ENCODE measurements at regions not wholly inside any gene's neighbourhood (a gene's known extent, or its start where the extent isn't known, plus 50 kb on each side); places are given as distances from the start of the nearest gene placed in this dataset.

- Histone ChIP-seq H3K9me3 (no peaks in the 10 kb centered on the region), H3K36me3 (no peaks in the 10 kb centered on the region), H3K27ac (no peak overlapping the region), H3K27me3 (no peaks in the 10 kb centered on the region), H3K4me3 (no peak overlapping the region), H3K4me1 (no peaks in the 10 kb centered on the region)
- ATAC-seq (ENCODE audit: low FRiP score in 2 of 2) (no peak), DNase-seq (no peak)
- TF ChIP-seq POLR2A (IDR thresholded peaks at IDR 0.05): no peak
- no peak for TF ChIP-seq EP300 (IDR thresholded peaks at IDR 0.05)
- TF ChIP-seq POLR2AphosphoS5 (IDR thresholded peaks at IDR 0.05): no peak
- 50 to 66% methylated on average over 10 of the region's 10 CpGs for WGBS, 2 donors
Observed at GRCh38 chr21:36571556-36571955, 91.6 kb upstream of the CLDN14 start.

GRCh38 chr21:36572039-36572438, 92.1 kb upstream of the CLDN14 start:
- no peak overlapping the region for H3K27ac ChIP-seq
- no peak for ATAC-seq (ENCODE audit: low FRiP score in 2 of 2)
- H3K4me1 ChIP-seq: no peaks in the 10 kb centered on the region
- no peak overlapping the region for H3K4me3 ChIP-seq
- TF ChIP-seq CTCF (IDR thresholded peaks at IDR 0.05): no peak
- TF ChIP-seq EP300 (IDR thresholded peaks at IDR 0.05): no peak
- no peak for TF ChIP-seq POLR2A (IDR thresholded peaks at IDR 0.05)
- no peak for TF ChIP-seq POLR2AphosphoS5 (IDR thresholded peaks at IDR 0.05)
- H3K27me3 ChIP-seq: no peaks in the 10 kb centered on the region
- 86 to 90% methylated on average over 7 of the region's 7 CpGs for WGBS, 2 donors
- DNase-seq: no peak
- H3K9me3 ChIP-seq: no peaks in the 10 kb centered on the region
- H3K36me3 ChIP-seq: no peaks in the 10 kb centered on the region

- no peak for TF ChIP-seq EP300 (IDR thresholded peaks at IDR 0.05)
- TF ChIP-seq POLR2AphosphoS5 (IDR thresholded peaks at IDR 0.05): no peak
- Histone ChIP-seq H3K4me1 (no peaks in the 10 kb centered on the region), H3K27ac (no peak overlapping the region), H3K36me3 (no peaks in the 10 kb centered on the region), H3K4me3 (no peak overlapping the region), H3K27me3 (no peaks in the 10 kb centered on the region), H3K9me3 (no peaks in the 10 kb centered on the region)
- 73 to 79% methylated on average over 3 of the region's 3 CpGs for WGBS, 2 donors
- no peak for DNase-seq
- no peak for ATAC-seq (ENCODE audit: low FRiP score in 2 of 2)
Observed at GRCh38 chr21:36575306-36575705, 95.4 kb upstream of the CLDN14 start.

GRCh38 chr21:36576441-36576840, 96.5 kb upstream of the CLDN14 start:
- no peak overlapping the region for H3K27ac ChIP-seq
- 79 to 82% methylated on average over 9 of the region's 9 CpGs for WGBS, 2 donors
- ATAC-seq (ENCODE audit: low FRiP score in 2 of 2) (no peak), DNase-seq (no peak)
- TF ChIP-seq POLR2A (IDR thresholded peaks at IDR 0.05): no peak
- no peak for TF ChIP-seq CTCF (IDR thresholded peaks at IDR 0.05)
- no peak for TF ChIP-seq POLR2AphosphoS5 (IDR thresholded peaks at IDR 0.05)
- no peak for TF ChIP-seq EP300 (IDR thresholded peaks at IDR 0.05)
- no peaks in the 10 kb centered on the region for H3K36me3 ChIP-seq
- H3K27me3 ChIP-seq: no peaks in the 10 kb centered on the region
- no peaks in the 10 kb centered on the region for H3K4me1 ChIP-seq
- H3K4me3 ChIP-seq: no peak overlapping the region
- H3K9me3 ChIP-seq: no peaks in the 10 kb centered on the region

- H3K27me3 ChIP-seq: no peaks in the 10 kb centered on the region
- H3K36me3 ChIP-seq: no peaks in the 10 kb centered on the region
- H3K4me3 ChIP-seq: no peak overlapping the region
- TF ChIP-seq EP300 (IDR thresholded peaks at IDR 0.05) (no peak), CTCF (IDR thresholded peaks at IDR 0.05) (no peak)
- H3K9me3 ChIP-seq: no peaks in the 10 kb centered on the region
- no peaks in the 10 kb centered on the region for H3K4me1 ChIP-seq
- H3K27ac ChIP-seq: no peak overlapping the region
- 80 to 100% methylated on average over 1 of the region's 1 CpG for WGBS, 2 donors
- ATAC-seq (ENCODE audit: low FRiP score in 2 of 2) (no peak), DNase-seq (no peak)
Observed at GRCh38 chr21:36579898-36580297, 100.0 kb upstream of the CLDN14 start.

GRCh38 chr21:36582271-36582670, 102.3 kb upstream of the CLDN14 start:
- no peaks in the 10 kb centered on the region for H3K27me3 ChIP-seq
- H3K4me1 ChIP-seq: no peaks in the 10 kb centered on the region
- no peaks in the 10 kb centered on the region for H3K36me3 ChIP-seq
- WGBS, 2 donors: 65 to 66% methylated on average over 6 of the region's 6 CpGs
- DNase-seq (no peak), ATAC-seq (ENCODE audit: low FRiP score in 2 of 2) (no peak)
- H3K9me3 ChIP-seq: no peaks in the 10 kb centered on the region
- no peak overlapping the region for H3K4me3 ChIP-seq
- H3K27ac ChIP-seq: no peak overlapping the region
- no peak for TF ChIP-seq CTCF (IDR thresholded peaks at IDR 0.05)
- no peak for TF ChIP-seq EP300 (IDR thresholded peaks at IDR 0.05)
- no peak for TF ChIP-seq POLR2AphosphoS5 (IDR thresholded peaks at IDR 0.05)
- TF ChIP-seq POLR2A (IDR thresholded peaks at IDR 0.05): no peak

Measured in upper lobe of left lung (tissue), 6 donors.